Renal cortical epithelial cell (primary cell): ENCODE measurements at regions not wholly inside any gene's neighbourhood (a gene's known extent, or its start where the extent isn't known, plus 50 kb on each side); places are given as distances from the start of the nearest gene placed in this dataset.

Source experiments
- DNase-seq: peaks from one replicate; pipeline ENCODE4 v3.0.0-alpha.2; 2011; ENCODE audit warnings: low read depth

DNA sequence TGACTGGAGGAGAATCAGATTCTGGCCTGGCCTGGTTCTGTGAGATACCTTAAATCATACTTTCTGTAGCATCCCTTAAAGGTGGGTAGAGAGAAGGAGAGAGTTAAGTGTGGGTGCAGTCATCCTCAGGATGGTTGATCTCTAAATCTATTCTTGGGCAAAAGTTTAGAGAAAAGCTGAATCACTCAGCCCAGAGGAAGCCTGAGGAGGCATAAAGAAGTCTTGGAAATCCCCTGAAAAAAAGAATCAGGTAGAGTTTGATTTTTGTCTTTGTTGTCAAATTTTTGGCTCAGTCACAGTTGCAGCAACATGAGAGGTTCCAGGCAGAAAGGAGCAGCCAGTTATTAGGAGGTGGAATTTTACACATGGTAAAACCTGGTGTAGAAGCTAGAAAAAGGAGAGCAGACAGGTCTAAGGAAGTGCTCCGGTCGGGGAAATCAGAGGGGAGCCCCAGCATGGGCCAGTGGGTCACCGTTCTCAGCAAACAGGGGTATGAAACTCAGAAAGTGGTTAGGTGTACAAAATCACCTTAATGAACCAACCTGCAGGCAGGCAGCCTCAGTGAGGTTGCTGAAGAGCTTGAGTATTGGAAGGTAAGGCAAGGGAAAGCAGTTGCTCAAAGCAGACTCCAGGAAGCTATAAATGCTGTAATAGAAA lies 116.2 kb upstream of the CNTLN start:
- DNase-seq = no peak

DNA sequence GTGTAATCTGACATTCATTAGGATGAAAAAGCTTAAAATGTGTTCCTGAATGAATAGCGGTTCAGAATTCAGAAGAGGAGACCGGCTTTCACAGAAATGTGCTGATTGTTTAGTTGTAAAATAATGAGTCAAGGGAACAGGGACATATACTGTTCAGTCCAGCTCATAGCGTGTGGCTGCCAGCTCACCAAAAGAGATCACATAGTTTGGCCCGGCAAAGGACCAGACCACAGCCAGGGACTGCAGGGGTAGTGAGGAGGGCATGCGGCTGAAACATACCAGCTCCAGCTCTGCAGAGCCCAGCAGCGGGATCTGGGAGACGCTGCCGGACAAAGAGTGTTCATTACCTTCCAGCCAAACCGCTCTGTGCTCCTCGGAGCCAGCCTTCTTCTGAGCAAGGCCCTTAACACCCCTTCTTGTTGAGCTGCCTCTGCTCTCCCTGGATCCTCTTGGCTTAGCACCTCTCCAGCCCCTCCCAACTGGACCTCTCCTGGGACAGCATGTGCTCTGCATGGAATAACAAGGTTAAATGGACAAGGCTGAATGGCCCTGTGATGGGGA lies 116.8 kb upstream of the CNTLN start:
- DNase-seq = no peak

DNA sequence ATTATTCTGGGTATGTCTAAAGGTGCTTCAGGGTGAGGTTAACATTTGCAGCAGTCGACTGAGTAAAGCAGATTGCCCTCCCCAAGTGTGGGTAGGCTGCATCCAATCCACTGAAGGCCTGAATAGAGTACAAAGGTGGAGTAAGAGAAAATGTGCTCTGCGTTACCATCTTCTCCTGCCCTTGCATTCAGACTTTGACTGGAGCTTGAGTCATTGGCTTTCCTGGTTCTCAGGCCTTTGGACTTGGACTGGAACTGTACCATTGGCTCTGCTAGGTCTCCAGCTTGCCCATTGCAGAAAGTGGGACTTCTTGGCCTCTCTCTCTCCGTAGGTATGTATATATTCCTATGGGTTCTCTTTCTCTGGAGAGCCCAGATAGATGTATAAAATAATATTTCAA lies 120.9 kb upstream of the CNTLN start:
- no peak for DNase-seq

DNA sequence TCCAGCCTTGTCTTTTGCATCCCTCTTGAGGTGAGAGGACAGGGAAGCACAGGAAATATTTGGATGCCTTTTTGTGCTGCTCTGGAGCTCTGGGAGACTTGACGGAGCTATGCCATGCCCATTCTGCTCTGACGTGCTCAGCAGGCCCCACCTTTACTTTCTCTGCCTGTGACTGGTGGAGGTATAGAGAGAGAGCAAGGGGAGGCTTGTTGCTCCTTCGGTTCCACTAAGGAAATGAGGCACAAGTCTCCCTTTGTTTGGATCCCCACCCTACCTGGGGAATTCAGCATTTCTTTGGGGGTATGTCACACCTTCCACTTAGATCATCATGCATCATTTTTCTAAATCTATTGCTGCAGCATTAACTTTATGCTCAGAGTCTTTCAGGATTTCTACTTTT lies 121.8 kb upstream of the CNTLN start:
- no peak for DNase-seq

DNA sequence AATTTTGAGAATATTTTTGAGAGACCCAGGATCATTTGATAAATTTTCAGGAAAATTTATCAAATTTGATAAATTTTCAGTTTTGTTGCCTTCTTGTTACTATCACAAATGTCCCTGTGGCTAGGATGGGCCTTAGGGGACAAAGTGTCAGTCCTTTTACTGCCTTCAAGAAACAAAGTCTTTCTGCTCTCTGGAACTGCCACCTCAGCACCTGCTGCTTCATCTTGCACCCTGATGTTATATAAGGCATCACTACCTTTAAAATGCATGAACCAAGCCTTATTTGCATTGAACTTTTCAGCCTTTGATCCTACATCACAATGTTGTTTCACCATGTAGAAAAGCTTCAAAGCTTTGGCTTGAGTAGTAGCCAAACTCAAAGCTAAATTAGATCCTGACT lies 123.0 kb upstream of the CNTLN start:
- no peak for DNase-seq

DNA sequence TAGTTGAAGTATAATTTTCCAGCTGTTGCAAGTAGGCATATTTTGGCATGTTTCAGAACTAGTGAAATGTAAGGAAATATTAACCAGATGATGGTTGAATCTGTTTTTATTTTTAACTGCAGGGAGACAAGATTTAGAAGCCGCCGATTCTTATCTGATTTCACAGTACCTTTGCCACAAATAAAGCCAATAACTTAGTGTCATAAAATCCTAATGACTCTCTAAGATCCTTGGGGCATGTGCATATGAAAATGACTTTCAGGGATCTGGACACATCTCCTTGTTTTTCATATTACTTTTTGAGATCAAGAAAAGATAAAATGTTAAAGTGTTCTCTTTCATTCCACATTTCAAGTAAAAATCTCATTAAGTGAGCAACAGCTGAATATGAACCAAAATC lies 125.8 kb upstream of the CNTLN start:
- DNase-seq = no peak

DNA sequence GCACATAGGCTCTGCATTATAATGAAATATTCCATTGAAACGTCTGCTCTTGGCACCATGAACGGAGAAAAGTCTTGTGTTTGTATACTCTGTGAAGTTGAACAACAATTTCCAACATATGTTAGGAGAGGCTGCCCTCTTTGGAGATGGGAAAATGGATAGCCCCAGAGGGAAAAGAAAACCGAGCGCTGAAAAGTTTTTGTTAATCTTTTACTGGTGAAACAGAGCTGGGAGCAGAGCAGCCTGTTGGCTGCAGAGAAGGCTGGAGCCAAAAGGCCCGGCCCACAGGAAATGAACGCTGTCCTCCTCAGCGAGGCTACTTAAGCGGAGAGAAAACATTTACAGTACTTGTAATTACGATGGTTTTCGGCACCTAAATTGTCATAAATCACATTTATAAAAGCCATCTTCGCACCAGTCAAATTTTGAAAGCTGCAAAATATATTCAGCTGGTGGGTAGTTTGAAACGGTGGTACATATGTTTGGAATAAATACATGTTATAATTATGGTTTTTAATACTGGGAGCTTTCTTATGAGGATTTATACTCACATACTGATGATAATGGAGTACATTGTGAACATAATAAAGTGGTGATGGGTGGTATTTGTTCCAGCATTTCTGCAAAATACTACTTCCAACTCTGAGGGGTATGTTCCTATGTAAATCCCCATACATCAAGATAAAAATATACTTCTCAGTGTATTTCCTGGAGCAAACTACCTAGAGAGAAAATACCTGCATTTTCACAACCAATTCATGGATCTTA lies 129.6 kb upstream of the CNTLN start:
- peak; percentile 87 for DNase-seq

DNA sequence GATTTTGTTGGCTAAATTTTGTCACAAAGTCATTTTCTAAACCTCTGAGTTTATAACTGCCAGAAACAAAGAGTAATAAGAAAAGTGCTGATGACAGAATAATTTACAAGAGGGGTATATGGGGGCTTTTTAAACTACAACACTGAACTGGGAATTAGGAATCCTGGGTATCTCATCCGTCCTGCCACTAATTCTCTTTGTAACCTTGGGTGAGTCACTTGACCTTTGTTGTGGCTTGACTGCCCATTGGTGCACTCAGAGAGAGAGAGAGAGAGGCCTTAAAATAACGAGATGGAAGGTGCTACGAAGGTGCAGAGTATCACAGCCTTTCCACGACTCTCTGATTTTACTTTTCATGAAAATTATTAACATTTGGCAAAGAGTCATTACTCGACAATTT lies 130.3 kb upstream of the CNTLN start:
- DNase-seq = peak; percentile 82

DNA sequence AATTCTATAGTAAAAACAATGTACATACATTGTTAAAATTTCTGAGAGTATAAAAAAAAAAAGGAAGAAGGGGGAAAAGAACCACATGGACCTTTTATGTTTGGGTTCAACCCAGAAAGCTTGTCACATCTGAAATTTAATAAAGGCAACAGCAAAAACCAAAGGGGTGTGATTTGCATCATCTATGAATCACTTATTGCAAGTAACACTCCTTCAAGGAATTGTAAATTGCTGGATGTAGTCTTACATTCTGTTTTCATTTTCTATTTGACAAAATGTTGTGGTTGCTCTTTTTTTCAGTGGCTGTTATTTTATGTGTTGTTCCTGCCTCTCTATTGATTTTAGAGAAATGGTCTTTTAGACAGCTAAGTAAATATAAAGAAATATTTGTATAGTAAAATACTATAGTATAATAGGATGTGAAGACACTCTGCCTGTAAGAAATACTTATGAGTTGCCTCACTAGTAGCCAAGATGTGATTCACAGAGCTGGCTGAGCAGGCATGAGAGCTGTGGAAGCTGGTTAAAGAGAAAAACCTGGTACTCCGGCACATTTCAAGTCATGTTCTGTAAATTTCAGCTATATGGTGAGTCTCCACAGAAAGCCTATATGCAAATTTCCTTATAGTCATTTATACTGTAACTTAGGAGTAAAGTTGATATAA lies 131.1 kb upstream of the CNTLN start:
- DNase-seq = peak; percentile 51

DNA sequence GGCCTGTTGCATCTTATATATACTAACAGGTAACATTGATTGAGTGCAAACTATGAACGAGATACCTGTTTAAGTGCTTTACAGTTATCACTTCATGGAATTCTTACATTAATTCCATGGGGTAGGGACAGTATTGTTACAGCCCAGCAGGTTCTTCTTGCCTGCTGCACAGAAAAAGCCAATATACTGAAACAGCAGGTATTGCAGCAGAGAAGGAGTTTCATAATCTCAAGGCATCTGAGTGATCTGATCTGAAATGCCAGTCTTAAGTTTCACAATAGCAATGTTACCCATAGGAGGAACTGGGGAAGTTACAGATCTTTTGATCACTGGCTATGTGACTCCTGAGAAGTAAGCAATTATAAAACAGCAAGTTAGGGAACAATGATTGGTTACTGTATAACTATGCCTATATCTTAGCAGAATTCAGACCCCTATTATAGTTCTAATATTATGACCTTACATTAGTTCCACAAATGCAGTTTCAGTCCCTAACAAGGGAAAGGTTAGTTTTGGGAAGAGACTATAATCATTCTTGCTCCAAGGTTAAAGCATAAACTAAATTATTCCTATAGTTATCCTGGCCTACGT lies 126.5 kb upstream of the BNC2 start:
- DNase-seq = no peak

DNA sequence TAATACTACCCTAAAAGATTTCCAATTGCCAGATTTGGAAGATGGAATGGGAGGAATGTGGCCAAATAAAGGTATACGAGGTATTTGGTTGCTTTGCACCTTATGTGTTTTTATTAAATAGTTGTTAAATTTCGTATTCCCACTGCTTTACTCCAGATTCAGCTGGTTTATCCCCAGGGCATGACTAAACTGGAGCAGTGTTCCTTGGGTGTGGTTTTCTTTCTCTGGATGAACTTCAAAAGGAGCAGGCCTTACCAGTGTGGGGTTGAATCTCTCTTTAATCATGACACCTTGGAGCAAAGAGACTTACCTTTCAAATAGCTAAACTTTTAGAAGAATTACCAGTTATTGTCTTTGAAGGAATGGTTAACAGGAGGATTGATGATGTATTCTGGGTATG lies 121.7 kb upstream of the BNC2 start:
- DNase-seq = no peak

DNA sequence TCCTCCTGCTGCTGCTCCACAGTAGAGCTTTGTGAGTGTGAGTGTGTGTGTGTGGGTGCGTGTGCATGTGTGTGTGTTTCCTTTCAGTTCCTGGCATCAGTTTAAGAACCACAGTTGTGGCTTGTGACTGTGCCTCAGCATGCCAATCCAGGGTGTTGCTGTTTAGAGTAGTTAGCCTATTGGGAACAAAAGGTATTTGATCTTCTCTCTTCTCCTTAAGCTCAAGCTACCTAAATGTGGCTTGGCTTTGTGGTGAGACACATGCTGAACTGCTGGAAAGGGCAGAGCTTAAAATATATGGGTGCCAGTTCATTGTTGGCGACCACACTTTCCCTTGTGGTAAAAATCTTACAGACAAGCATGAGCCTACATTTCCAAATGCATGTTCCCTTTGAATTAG lies 116.6 kb upstream of the BNC2 start:
- DNase-seq = peak; percentile 58

DNA sequence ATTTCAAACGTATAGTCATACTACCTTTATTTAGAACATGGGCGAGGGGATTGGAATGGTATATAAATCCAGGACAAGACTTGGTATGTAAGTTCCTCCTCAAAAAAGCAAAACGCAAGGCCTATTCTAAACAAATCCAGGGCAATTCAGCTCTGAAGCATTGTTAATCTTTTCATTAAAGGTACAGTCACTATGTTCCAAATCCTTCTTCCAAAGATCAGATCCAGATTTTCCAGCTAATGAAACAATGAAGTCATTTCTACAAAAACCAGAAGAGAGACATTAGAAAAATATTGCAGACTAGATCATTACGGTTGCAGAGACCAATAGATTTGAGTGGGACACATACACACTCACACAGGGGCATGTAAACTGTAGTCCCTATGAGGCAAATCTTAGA lies 116.1 kb upstream of the BNC2 start:
- DNase-seq = no peak

DNA sequence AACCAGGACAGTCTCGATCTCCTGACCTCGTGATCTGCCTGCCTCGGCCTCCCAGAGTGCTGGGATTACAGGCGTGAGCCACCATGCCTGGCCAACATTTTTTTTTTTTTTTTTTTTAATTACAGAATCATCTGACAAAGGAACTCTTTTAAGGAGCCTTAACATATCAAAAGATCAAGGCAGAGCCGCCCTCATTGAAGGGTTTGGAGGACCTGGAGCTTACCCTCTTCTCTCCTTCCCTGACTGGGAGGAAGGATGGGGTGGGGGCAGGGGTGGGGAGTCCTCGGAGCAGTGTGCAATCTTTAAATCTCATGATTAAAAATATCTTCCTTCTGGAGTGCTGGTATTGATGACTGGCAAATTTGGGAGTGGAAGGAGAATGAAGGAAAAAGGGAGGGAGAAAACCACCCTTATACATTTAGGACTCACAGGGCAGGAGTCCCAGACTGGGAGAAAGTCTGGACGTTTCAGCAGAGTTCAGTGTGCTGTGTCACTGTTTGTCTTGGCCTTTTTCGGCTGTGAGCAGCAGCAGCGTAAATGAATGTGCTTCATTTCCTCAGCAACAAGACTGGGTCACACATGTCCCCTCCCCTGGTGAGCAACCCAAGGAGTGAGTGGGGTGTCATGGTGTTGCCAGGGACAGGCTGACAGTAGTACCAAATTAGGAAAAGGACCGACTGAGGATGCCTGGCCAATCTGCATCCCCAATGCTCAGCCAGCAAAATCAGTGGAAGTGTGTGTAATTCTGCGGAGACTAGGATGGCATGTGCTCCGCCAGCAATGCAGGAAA lies 115.3 kb upstream of the BNC2 start:
- no peak for DNase-seq

DNA sequence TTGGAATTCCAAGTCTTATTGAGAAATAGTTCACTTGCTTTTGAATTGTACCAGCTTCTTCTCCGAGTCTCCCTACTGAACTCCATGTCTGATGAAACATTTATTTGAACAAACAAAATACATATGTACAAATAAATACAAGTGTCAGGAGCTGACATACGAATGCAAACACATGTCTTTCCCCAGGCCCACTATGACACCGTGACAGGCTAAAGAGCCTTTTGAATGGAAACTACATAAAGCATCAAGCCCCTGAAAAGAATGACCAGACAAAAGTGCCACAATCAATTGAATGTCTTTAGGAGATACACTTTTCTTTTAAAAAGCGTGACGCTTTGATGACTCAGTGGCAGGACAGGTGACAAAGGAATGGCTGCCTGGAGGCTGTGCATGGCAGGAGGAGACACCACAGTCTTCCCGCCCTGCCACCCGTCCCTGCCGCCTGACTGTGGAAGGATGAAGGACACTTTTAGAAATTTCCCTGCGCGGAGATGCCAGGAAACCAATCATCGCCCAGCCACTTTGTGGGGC lies 112.4 kb upstream of the BNC2 start:
- DNase-seq = no peak

DNA sequence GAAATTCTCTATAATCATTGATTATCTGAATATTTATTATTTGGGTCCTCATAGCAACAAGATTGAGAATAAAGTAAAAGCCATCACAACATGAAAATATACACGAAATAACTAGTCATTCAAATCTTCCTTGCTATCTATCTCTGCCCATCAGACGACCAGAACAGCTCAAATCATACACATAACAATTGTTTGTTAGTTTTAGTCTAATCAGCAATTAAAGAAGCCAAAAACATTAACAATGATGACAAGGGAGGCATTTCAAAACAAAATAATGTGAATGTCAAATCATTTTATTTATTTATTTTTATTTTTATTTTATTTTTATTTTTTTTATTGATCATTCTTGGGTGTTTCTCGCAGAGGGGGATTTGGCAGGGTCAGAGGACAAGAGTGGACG lies 106.0 kb upstream of the BNC2 start:
- DNase-seq = no peak

DNA sequence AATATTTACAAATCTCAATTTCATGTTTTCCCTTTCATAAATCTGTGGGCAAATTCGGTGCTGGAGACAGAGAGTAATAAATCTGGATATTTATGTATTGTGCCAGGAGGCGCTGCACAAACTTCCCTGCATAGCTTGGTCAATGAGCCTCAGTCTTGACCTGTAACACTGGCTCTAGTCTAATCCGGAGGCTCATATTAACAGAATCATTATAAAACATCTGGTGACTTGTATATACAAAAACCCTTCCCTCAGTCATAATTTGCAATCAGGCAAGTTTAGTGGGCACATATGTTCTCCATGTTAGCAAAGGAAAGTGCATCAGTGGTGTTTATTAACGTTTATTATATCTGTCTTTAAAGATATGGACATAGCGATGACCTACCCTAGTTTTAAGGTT lies 104.0 kb upstream of the BNC2 start:
- DNase-seq = no peak

DNA sequence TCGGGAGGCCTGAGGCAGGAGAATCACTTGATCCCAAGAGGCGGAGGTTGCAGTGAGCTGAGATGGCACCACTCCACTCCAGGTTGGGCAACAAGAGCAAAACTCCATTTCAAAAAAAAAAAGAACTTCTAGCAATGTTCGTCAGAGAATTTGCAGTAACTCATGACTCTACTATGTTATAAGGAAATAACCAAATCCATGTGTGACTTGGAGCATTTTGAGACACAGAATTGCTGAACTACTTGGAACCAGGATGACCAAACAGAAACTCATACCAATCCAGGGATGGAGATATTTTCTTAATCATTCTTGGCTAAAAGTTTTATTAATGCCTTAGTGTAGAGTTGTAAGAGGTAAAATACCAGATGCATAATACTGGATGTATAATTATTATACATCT lies 99.9 kb upstream of the BNC2 start:
- no peak for DNase-seq

DNA sequence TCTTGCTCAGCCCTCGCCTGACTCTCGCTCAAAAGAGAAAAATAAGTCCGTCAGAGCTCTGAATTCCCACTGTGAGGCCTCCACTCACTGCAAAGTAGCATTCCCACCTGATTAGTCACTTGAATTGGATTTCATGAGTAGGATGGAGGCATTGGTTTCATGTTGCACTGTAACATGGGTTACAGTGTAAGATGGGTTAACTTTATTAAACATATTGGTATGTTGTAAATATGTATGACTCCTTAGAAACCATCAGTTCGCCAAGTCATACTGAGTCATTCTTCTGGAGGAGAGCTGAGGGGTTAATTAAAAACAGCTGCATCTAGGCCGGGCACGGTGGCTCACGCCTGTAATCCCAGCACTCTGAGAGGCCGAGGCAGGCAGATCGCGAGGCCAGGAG lies 93.8 kb upstream of the BNC2 start:
- peak; percentile 20 for DNase-seq

DNA sequence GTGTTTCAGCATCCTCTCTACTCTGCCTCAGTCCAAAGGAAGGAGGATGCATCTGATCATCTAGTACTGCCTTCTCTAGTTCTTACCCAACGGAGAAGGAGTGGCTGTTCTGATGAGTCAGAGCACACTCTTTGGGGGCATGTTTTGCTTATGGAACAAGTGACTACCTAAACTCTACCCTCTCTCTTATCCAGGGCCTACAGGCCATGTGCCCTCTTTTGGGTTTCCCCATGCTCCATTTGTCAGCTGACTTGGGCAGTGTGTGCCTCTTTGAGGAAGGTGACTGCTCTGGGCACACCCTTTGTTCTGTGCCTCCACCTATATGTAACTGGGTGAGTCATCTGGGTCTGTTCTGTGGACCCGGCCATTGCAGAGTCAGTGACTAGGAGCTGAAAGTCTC lies 89.6 kb upstream of the BNC2 start:
- DNase-seq = peak; percentile 13

DNA sequence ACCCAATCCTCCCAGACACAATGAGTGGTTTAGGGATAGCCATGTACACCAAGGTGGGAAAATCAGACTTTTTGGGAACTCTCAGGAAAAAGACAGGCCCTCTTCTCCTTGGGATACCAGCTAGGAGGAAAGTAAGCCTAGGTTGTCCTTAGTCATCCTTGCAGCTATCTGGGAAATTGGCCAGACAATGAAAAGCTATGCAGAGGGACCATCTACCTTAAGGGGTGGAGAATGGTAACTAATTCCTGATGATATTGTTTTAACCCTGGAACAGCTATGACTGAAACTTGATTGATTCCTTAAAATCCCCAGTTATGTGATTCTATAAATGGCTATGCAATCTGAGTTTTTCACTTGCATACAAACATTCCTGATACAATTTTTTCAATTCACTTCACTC lies 88.9 kb upstream of the BNC2 start:
- no peak for DNase-seq

DNA sequence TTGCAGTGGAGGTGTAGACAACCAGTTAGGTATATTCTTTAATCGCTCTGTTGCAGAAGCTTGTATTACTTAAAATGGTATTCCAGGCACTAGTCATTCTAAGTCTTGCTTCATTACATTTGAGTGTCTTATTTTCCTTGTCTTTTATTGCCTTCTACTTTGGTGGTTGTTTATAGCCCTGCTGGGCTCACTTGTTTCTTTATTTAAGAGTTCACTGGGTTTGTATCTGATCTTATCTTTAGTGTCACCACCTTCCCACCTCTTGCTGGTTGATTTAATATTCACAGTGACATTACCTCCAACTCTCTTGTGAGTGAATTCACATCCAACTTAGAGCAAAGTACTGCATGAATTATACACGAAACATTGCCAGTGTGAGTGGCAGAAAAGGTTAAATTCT lies 83.6 kb upstream of the BNC2 start:
- DNase-seq = peak; percentile 15
